Stimulated activated CD4-positive, alpha-beta T cell treated with anti-CD3 and anti-CD28 coated beads, Interleukin-15, amount 100 ng/mL, for 1 hour (primary cell): ENCODE measurements at regions not wholly inside any gene's neighbourhood (a gene's known extent, or its start where the extent isn't known, plus 50 kb on each side); places are given as distances from the start of the nearest gene placed in this dataset.

Experiments
- DNase-seq, 2 donors: peaks; one replicate each; pipeline ENCODE4 v3.0.0-alpha.2; 2020; ENCODE audit warnings: low read depth in 1 of 2, low spot score in 1 of 2

DNA sequence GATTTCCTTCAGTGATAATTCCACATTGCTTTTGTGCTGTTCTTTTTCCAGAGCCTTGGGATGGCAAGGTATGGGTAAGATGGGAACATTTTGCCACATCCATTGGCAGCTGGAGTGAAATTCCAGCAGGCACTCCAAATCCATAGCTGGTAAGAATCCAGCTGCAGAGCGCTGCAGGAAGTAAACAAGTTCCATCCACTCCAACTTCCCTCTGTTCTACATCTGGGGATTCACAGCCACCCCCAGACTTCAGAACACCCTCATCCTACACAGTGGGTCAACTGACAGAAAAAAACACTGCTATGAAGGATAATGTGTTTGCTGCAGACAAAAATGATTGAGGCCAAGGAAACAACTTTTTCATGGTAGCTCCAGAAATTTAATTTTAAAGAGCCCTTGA is 747.8 kb downstream of the MAFB start:
- DNase-seq = no peak

DNA sequence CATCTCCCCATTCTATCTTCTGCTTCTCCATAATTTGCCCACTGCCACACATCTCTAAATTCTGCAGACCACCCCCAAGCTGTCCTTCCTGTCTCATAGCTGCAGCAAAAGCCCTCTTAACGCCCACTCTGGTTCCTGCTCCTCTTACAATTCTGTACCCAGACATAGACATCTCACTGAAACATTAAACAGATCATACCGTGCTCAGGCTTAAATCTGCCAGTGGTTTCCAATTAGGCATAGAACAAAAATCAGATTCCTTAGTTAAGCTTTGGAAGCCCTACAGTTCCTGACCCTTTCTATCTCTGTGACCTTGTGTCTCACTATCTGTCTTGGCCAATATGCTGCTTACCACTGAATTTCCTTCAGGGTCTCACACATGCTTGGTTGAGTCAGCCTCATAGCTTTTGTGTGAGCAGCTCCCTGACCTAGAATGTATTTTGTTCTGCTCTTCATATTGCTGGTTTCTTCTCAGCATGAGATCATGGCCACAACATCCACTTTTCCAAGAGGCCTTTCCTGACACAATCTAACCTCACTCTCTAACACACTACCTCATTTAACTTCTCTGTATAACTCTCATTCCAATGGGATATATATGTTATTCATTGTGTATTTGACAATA is 749.7 kb downstream of the MAFB start:
- no peak for DNase-seq

DNA sequence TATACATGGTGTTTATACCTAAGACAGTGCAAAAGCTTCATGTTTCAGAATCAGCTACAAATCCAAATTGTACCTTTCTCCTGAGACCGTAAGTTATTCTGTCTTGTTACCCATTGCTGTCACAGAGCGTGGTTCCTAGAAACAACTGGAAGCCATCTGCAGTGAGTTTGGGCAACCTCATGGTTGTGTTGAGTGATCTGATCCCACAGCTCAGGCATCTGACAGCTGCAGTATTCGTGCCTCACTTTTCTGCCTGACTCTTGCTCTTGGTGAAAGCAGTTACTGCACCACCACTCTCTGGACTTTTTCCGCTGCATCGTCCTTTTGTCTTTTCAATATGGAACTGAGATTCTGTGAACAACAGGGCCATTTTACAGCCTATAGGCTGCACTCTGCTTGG is 752.6 kb downstream of the MAFB start:
- no peak for DNase-seq

DNA sequence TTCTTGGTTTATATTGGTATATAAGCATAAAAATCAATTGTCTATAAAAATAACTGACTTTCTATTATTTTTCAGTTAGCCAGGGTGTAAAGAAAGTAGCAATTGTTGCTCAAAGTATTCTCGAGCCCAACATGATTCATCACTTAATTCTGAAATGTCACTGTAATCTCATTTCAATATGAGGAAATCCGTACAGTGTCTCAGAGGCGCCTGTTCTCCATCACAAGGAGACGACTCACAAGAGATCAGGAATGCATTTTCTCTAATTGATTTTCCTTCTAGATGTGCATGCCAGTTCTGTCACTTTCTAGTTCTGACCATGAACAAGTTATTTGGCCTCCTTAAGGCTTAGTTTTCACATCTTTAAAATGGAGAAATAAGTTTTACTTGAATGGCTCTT is 753.1 kb downstream of the MAFB start:
- no peak for DNase-seq

DNA sequence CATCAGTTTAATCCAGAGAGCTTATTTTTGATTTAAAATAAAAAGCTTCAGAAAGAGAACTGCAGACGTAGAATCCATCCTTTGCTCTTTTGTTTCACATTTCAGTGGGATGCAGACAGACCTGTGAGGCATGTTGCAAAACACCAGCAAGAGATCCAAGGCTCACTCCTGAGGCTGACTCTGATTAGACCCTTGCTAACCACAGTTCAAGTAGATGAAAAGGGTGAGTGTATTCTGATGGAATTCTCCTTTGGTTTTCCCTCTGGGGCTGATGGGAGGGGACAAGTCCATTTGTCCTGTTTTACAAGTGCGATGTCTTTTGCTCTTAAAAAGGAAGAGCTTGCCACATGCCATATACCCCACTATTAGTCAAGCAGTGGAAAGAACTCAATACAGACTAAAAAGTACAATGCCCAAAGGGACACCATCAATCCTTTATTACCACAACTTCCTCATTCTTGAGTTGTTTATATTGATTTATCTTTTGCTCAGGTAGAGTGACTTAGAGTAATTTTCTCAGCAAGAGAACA is 772.7 kb downstream of the MAFB start:
- DNase-seq = no peak

DNA sequence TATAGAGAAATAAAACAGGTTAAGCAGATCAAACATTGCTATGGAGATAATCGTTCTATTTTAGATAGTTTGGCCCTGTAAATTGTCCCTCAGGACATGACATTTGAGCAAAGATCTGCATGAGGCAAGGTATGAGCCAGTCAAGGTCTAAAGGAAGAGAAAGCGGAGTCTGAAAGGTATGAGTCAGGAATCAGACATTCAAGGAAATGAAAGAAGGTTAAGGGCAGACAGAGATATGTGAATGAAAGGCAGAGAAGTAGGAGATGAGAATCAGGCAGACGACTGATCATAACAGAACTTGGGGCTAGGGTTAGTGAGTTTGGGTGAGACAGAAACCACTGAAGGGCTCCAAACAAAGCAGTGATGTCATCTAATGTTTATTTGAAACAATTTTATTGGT is 775.8 kb downstream of the MAFB start:
- DNase-seq = no peak

DNA sequence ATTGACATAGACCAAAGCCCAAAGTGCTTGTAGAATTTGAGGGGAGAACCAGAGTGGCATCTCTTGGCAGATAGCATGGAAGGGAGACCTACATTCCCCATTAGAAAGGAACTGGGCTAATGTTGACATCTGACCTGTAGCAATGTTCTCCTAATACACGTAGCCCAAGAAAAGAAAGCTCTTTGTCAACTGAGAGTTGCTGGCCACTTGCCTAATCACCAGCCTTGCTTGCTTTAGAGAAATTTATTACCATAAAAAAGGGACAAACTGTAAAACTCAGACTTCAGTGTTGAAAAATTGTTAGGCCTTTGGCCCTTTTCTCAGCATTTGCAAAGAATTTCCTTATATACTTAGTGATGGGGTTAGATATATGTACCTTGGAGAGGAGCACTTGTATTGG is 777.5 kb downstream of the MAFB start:
- no peak for DNase-seq

DNA sequence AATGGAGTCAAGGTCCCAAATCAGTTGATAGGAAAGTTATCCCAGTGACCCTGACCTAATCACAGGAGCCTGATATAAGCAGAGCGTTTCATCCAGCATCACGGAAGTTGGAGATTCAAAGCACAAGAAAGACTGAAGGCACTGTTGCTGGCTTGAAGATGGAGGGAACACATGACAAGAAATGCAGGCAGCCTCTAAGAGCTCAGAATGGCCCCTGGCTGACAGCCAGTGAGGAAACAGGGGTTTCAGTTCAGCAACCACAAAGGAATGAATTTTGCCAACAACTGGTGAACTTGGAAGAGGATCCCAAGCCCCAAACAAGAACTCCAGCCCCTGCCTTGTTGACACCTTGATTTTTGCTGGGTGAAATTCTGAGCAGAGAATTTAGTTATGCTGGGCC is 778.5 kb downstream of the MAFB start:
- DNase-seq = no peak

DNA sequence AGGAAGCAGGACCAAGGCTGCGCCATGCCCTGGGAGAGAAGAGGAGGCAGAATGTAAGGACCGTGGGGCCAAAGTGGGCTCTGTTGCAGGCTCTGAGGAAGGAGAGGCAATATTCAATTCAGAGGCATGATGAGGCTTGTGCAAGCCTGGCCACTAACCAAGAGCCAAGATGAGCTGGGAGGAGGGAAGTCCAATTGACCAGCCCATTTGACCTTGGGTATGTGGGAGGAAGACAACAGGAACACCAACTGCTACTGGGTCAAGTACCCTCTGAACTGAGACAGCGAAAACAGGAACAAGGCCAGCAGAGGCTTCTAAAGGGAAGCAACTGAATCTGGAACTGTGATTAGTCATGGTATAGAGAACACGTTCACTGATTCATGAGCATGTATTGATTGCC is 779.6 kb downstream of the MAFB start:
- DNase-seq = no peak

DNA sequence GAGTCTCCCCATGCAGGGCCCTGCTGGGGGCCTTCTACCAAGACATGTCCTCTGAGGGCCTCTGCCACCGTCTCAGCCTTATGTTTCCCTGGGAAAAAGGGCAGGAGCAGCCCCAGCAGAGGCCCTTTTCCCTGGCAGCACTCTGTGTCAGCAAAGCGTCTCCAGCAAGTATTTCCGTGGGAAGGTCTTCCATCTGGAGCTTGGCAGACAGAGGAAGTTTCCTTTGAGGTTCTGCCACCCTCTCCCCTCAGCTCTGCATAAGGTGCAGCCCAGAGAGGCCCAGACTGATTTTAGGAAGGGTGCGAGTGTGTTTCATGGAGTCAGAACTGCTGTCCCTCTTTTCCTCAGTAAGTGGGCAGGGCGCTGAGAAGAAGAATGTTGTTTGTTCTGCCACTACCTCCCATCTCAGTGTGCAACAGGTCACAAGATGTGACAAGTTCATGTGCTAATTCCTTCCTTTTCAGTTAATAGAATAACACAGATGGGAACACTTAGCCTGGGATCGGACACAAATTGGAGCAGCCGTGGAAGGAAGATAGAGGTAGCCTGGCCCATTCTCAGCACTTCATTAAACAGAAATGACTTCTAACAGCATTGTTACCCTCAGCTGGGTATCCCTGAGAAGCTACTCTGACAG is 784.4 kb downstream of the MAFB start:
- no peak for DNase-seq

DNA sequence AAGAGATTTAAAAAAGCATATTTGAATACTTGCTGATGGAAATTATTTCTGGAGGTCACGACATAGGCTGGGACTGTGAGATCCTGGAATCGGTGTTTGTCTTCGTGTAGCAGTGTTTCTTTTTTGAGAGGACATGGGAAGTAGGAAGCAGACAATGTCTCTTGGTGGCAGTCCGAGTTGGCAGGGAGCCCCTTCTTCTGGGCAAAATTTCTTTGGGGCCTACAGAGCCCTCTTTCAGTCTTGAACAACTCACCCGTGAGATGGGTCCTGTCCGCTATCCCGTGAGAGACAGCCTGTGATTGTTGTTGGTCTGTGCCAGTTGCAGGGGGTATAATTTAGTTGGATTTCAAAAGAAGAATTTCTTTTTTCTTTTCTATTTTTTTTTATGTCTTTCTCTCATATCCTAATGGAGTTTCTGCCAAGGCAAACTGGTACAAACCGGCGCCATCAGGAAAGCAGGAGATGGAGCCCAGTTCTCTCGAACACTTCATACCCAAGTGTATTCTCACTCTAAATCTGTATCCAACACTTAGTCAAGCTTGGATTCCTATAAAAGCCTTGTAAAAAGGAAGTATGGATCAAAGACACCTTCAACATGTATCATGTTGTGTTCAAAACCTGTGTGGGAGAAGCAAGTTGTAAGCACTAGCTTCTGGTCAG is 785.1 kb downstream of the MAFB start:
- no peak for DNase-seq

DNA sequence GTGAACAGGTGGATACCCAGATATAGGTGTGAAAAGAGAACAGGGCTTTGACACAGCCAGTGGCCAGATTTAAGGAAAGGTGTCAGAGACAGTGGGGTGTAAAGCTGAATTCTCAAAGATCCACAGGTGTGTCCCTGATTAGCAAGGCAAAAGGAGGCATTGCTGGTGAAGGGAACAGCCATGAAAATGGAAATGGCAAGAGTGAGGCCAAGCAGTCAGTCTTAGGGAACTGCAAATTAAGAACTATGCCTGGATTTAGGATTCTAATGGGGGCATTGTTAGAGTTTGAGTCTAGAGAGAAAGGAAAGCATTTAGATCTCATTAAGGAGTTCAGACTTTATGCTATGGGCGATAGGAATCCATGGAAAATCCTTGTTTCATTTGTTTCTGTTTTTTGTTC is 789.2 kb downstream of the MAFB start:
- no peak for DNase-seq

DNA sequence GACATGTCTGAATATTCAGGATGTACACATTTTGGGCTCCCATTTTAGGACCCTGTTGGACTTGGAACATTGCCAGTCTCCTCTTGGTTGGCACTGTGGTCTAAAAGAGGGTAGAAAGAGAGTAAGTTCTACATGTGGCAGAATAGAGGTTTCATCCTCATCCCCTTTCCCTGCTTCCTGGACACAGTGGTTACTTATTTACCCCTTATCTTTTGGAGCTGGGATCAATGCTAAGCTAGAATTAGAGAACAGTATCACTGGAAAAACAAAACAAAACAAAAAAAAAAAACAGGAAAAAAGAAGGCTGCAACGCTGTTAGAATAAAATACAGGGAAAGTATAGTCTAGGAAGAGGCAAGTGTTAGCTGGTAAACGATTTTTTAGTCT is 790.6 kb downstream of the MAFB start:
- no peak for DNase-seq

DNA sequence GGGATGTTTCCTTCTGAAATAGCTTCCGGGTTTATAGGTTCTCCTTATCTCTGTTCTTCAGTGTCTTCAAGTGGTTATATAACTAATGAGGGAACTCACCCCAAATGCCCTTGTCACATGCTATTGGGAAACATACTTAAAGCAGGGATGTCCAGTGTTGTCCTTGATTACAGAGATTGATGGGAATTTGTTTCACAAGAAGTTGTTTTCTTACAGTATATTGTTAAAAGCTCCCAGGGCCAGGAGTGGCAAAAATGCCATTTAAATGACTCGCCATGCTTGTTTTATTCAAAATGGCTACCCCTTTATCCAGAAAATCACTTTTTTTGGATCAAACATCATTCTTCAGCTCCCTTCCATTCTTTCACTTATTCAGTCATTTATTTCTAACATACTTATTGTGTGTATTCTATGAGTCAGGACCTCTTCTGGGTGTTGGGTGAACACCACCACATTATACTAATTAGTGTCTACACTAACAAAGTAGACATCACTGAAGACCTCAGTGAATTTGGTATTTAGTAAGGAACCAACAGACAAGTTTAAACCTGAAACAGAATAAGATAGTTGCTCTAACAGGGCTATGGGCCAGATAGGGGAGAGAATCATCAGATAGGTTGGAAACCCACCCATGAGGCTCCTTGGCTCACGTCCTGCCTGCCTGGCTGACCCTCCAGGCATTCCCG is 791.1 kb downstream of the MAFB start:
- DNase-seq = no peak

DNA sequence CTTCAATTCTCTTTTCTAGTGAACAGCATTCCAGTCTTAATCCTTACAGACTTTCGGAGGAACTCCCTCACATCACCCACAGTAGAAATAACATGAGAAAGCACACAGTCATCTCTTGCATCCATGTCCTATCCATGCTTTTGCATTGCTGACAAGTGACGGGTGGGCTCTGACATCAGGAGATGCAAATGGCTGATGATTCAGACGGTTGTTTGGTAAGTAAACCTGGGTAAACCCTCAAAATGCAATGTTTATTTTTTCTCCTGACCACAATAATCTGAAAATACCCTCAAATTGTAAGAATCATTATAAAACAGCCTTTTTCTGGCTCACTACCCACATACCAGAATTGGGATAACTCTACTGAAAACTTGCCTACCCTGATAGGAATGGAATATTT is 792.0 kb downstream of the MAFB start:
- DNase-seq = no peak

DNA sequence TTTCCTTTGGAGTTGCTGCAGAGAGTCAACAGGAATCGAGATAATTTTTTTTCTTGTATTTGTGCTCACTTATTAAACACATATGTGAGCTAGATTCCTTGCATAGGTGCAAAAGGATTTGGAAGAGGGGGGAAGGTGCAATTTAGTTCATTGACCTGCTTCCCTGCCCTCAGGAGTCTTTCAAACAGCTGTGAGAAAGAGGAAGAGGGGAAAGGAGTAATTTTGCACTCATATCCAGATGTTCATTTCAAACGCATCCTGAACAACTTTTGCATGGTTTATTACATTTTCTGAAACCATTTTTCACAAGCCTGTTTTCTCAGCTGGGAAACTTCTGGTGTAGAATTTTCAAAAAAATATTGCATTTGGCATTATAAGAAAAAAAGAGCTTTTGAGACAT is 795.0 kb downstream of the MAFB start:
- no peak for DNase-seq

DNA sequence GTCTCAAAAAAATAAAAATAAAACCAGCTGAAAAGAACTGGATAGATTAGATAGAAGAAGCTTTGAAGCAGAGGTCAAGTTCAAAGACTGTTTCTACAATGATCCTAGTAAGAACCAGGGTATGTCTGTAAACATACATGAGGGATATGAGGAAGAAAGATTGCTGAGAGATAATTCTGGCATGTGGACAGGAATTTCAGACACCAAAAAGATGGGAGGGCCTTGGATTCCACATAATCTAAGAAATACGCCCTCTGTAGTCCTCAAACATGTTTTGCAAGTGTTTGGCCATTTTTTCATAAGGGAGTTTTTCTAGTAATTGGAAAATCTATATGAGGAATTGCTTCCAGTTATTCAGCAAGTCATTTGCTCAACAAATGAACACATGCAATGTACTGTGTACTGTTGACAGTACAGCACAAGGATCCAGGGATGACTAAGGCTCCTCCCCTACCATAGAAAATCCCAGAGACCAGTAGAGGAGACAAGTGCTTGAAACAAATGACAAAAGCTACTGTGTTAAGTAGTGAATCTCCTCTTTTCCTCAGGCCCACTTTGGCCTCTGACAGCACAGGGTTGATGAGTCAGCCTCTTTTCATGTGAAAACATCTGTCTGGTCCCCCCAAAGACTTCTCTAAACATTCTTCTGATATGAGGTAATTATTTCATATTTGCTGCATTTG is 795.9 kb downstream of the MAFB start:
- no peak for DNase-seq

DNA sequence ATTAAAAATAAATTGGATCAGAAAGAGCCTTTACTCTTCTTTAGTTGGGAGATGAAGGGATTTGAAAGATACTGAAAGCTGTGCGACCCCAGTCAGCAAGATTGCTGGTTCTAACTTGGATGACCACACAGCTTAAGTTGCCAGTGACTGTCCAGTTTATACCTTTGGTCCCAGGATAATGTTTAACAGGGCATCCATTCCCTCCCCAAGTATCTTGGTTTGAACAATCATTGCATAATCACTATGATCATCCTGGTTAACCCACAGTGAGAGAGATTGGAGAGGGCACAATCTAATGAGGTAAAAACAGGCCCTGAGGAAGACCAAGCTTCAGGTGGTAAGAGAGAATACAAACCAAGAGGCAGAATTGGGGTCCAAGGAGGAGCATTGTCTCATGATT is 798.3 kb downstream of the MAFB start:
- DNase-seq = no peak

DNA sequence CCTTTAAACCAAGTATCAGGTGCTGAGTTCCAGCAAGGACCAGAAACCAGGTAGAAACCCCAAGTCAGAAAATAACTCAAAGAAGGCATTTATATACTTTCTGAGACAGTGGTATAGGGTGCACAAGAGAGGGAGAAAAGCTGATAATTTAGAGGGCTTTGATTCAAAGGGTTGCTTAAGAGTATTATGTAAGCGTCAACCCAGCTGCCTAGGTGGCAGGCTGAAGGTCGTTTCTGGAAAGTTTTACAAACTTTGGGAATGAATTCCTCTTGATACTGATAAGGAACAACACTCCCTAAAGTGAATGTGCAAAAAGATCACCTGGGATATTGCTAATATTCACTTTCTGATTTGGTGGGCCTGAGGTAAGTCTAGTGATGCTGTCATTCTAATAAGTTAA is 800.7 kb downstream of the MAFB start:
- no peak for DNase-seq

DNA sequence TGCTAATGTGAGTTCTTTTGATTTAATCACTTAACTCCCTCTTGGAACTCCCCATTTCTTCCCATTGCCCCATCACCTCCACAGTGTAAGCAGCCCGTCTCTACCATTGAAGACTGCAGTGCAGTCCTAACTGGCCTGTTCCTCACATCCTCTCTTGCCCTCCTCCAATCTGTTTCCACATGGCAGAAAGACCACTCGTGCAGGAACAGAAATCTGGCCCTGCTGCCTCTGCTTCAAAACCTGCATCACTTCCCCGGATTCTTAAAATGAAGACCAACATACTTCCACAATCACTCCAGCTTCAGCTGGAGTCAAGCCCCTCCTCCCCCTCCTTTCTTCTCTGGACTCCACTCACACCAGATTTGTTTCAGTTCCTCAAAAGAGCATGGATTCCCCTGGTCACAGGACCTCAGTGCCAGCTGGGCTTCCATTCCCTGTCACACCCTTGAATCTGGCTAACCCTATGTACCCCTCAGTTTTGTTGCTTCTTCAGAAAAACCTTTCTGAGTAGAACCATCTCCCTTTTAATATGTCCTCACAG is 802.3 kb downstream of the MAFB start:
- DNase-seq = no peak

DNA sequence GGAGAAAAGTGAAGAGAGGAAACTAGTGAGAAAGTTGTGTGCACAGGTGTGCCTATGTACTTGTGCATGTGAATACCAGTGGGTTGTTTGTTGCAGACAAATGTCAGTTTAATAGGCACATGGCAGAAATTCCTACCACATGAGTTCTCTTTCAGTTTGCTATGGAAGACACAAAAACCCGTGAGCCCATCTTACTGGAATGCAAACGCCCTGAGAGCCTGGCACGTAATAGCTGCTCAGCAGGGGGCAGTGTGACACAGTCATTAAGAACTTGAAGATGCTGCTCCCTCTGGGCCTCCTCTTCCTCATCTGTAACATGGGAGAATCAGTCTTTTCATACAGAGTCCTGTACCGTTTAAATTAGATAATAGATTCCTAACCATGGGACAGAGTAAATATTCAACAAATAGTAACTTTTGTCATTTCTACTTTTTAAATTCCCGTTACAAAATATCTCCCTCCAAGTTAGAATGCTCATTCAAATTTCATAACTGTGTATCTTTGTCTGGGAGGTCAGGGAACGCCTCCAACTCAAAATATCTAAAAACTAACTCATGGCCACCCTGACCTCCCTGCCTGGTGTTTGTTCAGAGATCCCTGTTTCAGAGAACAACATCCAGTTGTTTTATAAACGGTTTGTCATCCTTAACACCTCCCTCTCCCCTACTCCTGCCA is 802.9 kb downstream of the MAFB start:
- no peak for DNase-seq
